SU-DHL-6 (cell line): ENCODE measurements at regions not wholly inside any gene's neighbourhood (a gene's known extent, or its start where the extent isn't known, plus 50 kb on each side); places are given as distances from the start of the nearest gene placed in this dataset.
A peak's percentile ranks its signal among the peaks of the same experiment; 100 is the strongest.
"Not testable (repeated sequence)": the region's sequence is repeated elsewhere in the genome, so short reads cannot be mapped to it uniquely, and the experiment has no call there.

Source experiments
- H2AFZ ChIP-seq: fragments of 200-600 bp; sonication (generic); 2 replicates; pipeline ENCODE4 v1.6.1; 2014; ENCODE audit warnings: low read depth, mild to moderate bottlenecking, moderate library complexity, mixed read lengths, antibody characterized with exemption, low read length; ENCODE audit not compliant: severe bottlenecking
- H3F3A ChIP-seq: fragments of 200-600 bp; shearing (Covaris generic); 2 replicates; pipeline ENCODE4 v1.6.0; 2016; ENCODE audit warnings: antibody characterized with exemption, mild to moderate bottlenecking; ENCODE audit not compliant: insufficient read depth
- H3K27ac ChIP-seq: fragments of 200-600 bp; sonication (generic); 2 replicates; pipeline ENCODE4 v1.5.1; 2016; ENCODE audit warnings: low read depth, mild to moderate bottlenecking, low read length, moderate library complexity, mixed read lengths
- H3K27me3 ChIP-seq: fragments of 200-600 bp; sonication (generic), shearing (Covaris generic); 2 replicates; pipeline ENCODE4 v1.6.0; 2014; ENCODE audit warnings: mild to moderate bottlenecking, low read length
- H3K36me3 ChIP-seq: fragments of 200-600 bp; sonication (generic); 2 replicates; pipeline ENCODE4 v1.6.1; 2014; ENCODE audit warnings: mild to moderate bottlenecking, low read length, mixed read lengths
- H3K4me2 ChIP-seq: fragments of 300-600, 200-600 bp; shearing (Covaris generic), sonication (generic); 2 replicates; pipeline ENCODE4 v1.6.0; 2014; ENCODE audit warnings: low read length, low read depth, mild to moderate bottlenecking; ENCODE audit not compliant: poor library complexity, severe bottlenecking
- H3K4me3 ChIP-seq: fragments of 200-600 bp; sonication (generic); 2 replicates; pipeline ENCODE4 v1.5.1; 2014; ENCODE audit warnings: antibody characterized with exemption, low read length, mild to moderate bottlenecking, mixed read lengths; ENCODE audit not compliant: insufficient read depth, poor library complexity, severe bottlenecking
- H3K79me2 ChIP-seq: fragments of 200-600 bp; sonication (generic); 2 replicates; pipeline ENCODE4 v1.6.1; 2014; ENCODE audit warnings: mild to moderate bottlenecking, low read length, moderate library complexity; ENCODE audit not compliant: insufficient read depth
- H3K9ac ChIP-seq: fragments of 200-600 bp; sonication (generic); 2 replicates; pipeline ENCODE4 v1.7.0; 2014; ENCODE audit warnings: mild to moderate bottlenecking, low read length
- H3K9me2 ChIP-seq: fragments of 200-600 bp; sonication (generic); replicated peaks from 2 replicates; pipeline ENCODE4 v1.6.1; 2014; ENCODE audit warnings: low read length; ENCODE audit not compliant: insufficient read depth
- H3K9me3 ChIP-seq: fragments of 200-600 bp; sonication (generic); 2 replicates; pipeline ENCODE4 v1.6.1; 2014; ENCODE audit warnings: low read length, mixed read lengths; ENCODE audit not compliant: insufficient read depth
- H4K20me1 ChIP-seq: fragments of 200-600 bp; sonication (generic); 2 replicates; pipeline ENCODE4 v1.6.1; 2014; ENCODE audit warnings: low read depth, mild to moderate bottlenecking, antibody characterized with exemption, low read length, moderate library complexity, mixed read lengths
- CTCF ChIP-seq: fragments of 200-600 bp; sonication (generic); IDR thresholded peaks from one replicate; pipeline ENCODE4 v1.5.1; 2017; ENCODE audit warnings: antibody characterized with exemption, mild to moderate bottlenecking, low read length, moderate library complexity; ENCODE audit not compliant: insufficient read depth, poor library complexity, severe bottlenecking
- EZH2phosphoT487 ChIP-seq: fragments of 200-600 bp; sonication (generic), shearing (Covaris generic); conservative IDR thresholded peaks from 2 replicates; pipeline ENCODE4 v1.6.1; 2018; ENCODE audit warnings: mild to moderate bottlenecking, antibody characterized with exemption, low read length, moderate library complexity, mixed read lengths

- no peak overlapping the region for H2AFZ ChIP-seq
- H3K4me2 ChIP-seq, result no peak overlapping the region
- TF ChIP-seq EZH2phosphoT487, result no peak
- TF ChIP-seq CTCF, result no peak
- no peaks in the 10 kb centered on the region for H3K27me3 ChIP-seq
- H3K36me3 ChIP-seq, result no peaks in the 10 kb centered on the region
- no peaks in the 10 kb centered on the region for H3K79me2 ChIP-seq
- H3F3A ChIP-seq, result no peaks in the 10 kb centered on the region
- no peaks in the 10 kb centered on the region for H4K20me1 ChIP-seq
- no peak overlapping the region for H3K27ac ChIP-seq
- no peaks in the 10 kb centered on the region for H3K9me3 ChIP-seq
- no peaks in the 10 kb centered on the region for H3K9me2 ChIP-seq
- H3K9ac ChIP-seq, result no peak overlapping the region
- no peak overlapping the region for H3K4me3 ChIP-seq
Measured at GRCh38 chrX:144616317-144616716, 631.0 kb upstream of the SPANXN1 start.

- H3K4me2 ChIP-seq, result no peak overlapping the region
- H4K20me1 ChIP-seq, result no peaks in the 10 kb centered on the region
- no peak overlapping the region for H3K9ac ChIP-seq
- H3K9me2 ChIP-seq, result no peaks in the 10 kb centered on the region
- no peak overlapping the region for H3K4me3 ChIP-seq
- H3F3A ChIP-seq, result no peaks in the 10 kb centered on the region
- TF ChIP-seq EZH2phosphoT487 (no peak), CTCF (no peak)
- H3K36me3 ChIP-seq, result no peaks in the 10 kb centered on the region
- H2AFZ ChIP-seq, result no peak overlapping the region
- H3K27me3 ChIP-seq, result no peaks in the 10 kb centered on the region
- no peak overlapping the region for H3K27ac ChIP-seq
- no peaks in the 10 kb centered on the region for H3K79me2 ChIP-seq
- no peaks in the 10 kb centered on the region for H3K9me3 ChIP-seq
Measured at GRCh38 chrX:144627947-144628346, 619.4 kb upstream of the SPANXN1 start.

- H3K4me3 ChIP-seq, H3K36me3 ChIP-seq, H3K9ac ChIP-seq, H3K27ac ChIP-seq, H3K27me3 ChIP-seq, H3K9me2 ChIP-seq, H2AFZ ChIP-seq, H3K79me2 ChIP-seq, H4K20me1 ChIP-seq, H3F3A ChIP-seq, H3K9me3 ChIP-seq: not testable (repeated sequence)
- peak overlapping the region; percentile 19 for H3K4me2 ChIP-seq
Measured at GRCh38 chrX:144634451-144634850, 612.9 kb upstream of the SPANXN1 start.

GRCh38 chrX:144637731-144638130 lies 609.6 kb upstream of the SPANXN1 start:
- Histone ChIP-seq H3K9ac (no peak overlapping the region), H3K36me3 (no peaks in the 10 kb centered on the region), H3K27me3 (no peaks in the 10 kb centered on the region), H3K9me3 (no peaks in the 10 kb centered on the region), H3K79me2 (no peaks in the 10 kb centered on the region), H3K4me3 (no peak overlapping the region), H3K27ac (no peak overlapping the region), H3K4me2 (no peak overlapping the region), H3F3A (no peaks in the 10 kb centered on the region), H4K20me1 (no peaks in the 10 kb centered on the region), H2AFZ (no peak overlapping the region), H3K9me2 (no peaks in the 10 kb centered on the region)
- no peak for TF ChIP-seq CTCF
- no peak for TF ChIP-seq EZH2phosphoT487
